HG03520 (cell line): ENCODE measurements at regions not wholly inside any gene's neighbourhood (a gene's known extent, or its start where the extent isn't known, plus 50 kb on each side); places are given as distances from the start of the nearest gene placed in this dataset.
"Not testable (repeated sequence)": the region's sequence is repeated elsewhere in the genome, so short reads cannot be mapped to it uniquely, and the experiment has no call there.

Source experiments
- ATAC-seq: cut with Tn5 transposase; IDR thresholded peaks from one replicate; pipeline ENCODE4 v1.9.1; 2021; ENCODE audit warnings: mild to moderate bottlenecking, moderate library complexity; ENCODE audit not compliant: unreplicated experiment

DNA sequence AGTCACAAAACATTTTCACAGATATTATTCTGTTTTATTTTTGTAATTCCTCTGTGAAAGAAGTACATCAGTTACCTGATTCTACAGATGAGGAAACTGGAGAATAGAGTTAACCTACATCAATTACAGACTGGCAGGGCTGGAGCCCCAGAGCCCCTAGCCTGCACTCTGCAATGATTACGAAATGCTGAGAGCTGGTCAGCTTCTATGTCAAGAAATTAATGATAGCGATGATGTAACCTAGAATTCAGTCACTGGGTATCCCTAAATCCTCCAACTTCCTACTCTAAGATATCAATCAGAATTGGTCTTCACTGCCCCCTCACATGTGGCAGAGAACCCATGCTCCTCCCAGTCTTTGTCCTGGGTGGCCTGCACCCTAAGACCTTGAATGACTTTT, 273.5 kb upstream of the PLET1 start:
- ATAC-seq: no peak

GRCh38 chr11:112537026-112537425, 276.4 kb upstream of the PLET1 start:
- ATAC-seq: no peak

GRCh38 chr11:112537846-112538330, 277.2 kb upstream of the PLET1 start:
- ATAC-seq: no peak

DNA sequence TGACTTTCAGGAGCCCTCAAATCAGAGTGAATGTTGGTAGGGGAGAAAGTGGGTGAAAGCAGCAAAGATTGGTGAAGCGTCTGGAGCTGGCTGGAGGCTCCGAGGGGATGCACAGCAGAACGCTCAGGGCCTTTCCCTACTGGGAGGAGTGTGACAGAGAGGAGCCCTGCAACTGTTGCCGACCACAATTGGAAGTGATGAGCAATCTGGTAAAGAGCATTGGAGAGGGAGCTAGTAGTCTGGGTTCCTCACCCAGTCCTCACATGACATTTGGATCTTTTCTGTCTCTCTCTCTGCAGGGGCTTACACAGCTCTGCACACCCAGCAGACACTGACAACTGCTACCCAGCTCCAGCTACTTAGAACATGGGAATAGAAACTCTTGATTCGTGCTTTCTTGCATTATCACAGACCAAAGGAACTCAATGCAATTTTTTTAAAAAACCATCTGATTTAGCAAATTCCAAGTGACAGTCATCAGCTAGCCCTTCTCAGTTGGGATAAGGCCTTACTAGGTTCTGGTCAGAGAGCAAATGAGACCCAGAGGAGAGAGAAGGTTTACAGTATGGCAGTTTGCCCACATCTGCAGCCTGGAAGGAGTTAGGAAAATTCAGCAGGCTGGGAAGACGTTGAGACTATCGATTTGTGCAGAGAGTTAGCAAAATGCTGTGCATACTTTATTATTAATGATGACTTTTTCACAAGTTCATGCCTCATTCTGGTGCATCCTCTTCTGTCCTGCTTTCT, 278.0 kb upstream of the PLET1 start:
- no peak for ATAC-seq

DNA sequence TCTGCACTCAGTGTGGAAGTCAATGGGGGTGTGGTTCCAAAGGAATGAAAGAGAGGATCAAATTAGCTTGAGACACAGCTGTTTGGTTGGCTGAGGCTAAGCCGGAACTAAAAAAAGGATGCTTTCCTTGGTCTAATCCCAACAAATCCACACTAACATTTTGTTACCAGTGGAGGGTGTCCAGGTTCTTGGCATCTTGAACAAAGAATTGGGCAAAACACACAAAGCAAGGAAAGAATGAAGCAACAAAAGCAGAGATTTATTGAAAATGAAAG, 278.6 kb upstream of the PLET1 start:
- not testable (repeated sequence) for ATAC-seq

- no peak for ATAC-seq
Measured at GRCh38 chr11:112539741-112540140, 279.1 kb upstream of the PLET1 start.

GRCh38 chr11:112540261-112540660, 279.6 kb upstream of the PLET1 start:
- no peak for ATAC-seq

- ATAC-seq: no peak
Measured at GRCh38 chr11:112541140-112542046, 280.7 kb upstream of the PLET1 start.

DNA sequence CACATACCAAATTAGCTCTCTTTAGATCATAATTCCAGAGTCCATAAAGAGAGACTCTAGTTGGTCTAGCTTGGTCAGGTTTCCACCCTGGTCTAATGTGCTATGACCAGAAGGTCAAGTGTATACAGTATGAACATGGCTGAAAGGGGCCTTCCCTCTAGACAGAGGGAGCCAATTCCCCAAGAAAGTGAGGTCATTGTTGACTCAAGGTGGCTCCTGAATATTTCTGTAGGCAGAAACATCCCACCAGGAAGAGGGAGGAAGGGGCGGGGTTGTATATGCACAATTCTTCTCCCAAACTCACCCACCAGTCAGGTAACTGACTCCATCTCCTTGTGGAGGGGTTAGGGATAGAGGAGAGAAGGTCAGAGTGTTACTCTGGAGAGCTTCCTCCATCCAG, 281.8 kb upstream of the PLET1 start:
- ATAC-seq: no peak

DNA sequence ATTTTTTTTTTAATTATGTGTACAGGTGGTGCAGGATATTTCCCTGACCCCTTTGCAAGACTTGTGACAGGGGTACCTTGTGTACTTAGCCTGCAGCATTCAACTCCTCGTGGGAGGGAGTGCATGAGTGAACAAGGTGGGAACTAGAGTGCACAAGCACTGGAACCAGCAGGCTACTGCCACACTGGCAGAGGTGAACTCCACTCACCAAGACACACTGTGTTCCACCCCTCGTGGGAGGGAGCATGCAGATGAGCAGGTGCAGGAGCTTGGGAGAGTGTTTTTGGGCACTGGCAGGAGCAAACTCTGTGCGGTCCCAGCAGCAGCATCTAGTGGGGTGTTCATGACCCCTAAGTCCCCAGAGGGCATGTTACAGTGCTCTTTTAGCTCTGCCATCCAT, 282.7 kb upstream of the PLET1 start:
- ATAC-seq: no peak

DNA sequence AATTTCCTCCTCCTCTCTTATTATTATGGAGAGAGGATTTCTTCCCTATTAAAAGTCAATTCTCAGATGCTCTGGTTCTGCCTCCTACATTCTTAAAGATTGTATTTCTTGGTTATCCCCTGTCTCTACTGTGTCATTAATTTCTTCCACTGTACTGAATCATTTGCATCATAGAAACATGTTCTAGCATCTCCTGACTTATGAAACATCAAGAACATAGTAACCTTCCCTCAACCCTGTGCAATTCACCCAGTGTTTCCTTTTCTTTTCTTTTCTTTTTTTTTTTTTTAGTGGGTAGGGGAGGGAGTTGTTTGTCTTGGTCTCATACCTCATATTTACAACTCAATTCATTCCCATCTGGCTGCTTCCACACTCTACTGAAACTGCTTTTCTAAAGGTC, 288.0 kb upstream of the PLET1 start:
- no peak for ATAC-seq

DNA sequence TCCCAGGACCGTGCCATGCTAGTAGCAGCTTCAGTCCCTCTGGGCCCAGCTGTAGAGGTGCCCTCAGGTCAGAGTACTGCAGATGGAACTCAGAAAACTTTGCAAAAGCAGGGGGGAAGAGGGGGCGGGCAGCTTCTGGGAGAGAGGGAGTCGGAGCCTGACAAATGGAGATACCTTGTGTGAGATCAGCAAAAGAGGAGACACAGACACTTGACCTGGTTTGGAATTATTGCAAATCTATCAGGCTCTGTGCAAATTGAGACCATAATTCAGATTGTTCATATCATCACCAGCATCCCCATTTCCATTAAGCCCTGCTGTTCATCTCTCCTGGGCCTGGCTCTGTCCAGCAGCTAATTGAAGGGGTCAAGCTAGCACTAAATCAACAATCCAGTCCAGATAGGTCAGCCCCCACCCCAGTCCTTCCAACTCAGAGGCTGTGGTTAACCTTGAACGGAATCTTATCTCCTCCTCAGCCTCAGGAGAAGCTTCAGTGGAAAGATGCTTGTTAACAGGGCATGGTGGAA, 292.6 kb upstream of the PLET1 start:
- ATAC-seq: no peak

DNA sequence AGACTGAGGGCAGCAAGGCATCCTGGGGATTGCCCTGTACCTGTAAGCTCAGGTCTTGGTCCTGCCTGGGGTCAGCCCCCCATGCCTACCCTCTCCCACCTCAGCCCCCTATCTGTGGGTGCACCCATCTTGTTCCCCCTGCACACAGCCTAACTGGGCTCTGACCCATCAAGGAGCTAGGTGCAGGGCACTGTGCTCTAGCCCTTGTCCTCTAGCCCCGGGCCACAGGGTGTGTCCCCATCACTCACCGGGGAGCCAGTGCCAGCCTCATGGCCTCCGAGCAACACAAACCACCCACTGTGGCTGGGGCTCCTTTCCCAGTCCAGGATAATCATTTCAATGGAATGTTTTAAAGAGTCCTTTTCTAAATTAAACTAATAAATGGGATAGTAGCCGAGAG, 293.9 kb upstream of the PLET1 start:
- no peak for ATAC-seq

DNA sequence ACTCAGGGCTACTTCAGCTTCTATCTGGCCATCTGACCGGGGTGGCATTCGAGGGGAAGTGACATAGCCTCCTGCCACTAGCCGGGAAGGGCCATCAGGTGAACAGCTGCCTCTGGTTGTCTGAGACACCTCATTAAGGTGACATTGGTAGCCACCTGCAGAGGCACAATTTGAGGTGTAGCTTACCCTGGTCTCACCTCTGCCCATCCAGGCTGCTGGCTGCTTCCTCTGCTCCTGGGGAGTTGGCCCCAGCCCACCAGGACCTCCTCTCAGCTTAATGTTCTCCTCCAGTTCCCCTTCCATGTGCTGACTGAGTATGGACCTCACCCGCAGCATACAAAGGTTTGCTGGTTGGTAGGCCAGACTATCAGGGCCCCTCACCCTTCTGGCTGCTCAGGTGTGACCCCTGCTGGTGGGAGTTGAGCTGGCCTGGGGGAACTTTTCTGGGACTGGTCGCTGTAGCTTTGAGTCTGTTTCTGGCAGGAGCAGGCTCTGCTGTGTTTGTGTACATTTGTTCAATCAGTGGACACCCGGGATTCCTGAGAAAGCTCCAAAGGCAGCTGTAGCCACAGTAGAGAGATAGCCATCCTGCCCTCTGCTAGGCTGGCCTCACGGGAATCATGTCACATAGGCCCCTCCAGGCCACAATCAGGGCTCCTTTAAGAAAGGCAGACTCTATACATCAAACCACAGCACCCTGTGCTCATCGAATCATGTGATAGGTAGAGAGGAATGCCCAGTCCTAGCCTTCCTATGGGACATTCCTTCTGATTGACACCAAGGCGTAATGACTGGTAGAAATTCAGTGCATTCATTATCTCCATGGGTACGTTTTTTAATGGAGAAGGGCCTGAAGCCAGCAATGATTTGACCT, 295.1 kb upstream of the PLET1 start:
- no peak for ATAC-seq

DNA sequence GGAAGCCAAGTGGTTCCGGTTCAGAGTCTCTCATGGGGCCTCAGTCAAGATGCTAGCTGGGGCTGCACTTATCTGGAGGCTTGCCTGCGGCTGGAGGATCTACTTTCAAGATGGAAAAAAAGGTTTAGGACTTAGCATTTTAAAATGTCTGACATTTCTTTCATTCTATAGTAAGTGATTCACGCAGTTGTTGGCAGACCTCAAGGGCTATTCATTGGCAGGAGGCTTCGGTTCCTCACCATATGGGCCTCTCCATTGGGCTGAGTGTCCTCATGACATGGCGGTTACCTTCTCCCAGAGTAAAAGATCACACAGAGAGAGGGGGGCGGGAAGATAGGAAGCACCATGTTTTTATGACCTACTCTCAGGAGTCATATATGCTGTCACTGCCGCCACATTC, 298.0 kb upstream of the PLET1 start:
- no peak for ATAC-seq

- ATAC-seq: no peak
Measured at GRCh38 chr11:112563808-112564207, 303.1 kb upstream of the PLET1 start.

GRCh38 chr11:112564228-112564955, 303.7 kb upstream of the PLET1 start:
- no peak for ATAC-seq

- no peak for ATAC-seq
Measured at GRCh38 chr11:112565551-112565950, 304.9 kb upstream of the PLET1 start.

DNA sequence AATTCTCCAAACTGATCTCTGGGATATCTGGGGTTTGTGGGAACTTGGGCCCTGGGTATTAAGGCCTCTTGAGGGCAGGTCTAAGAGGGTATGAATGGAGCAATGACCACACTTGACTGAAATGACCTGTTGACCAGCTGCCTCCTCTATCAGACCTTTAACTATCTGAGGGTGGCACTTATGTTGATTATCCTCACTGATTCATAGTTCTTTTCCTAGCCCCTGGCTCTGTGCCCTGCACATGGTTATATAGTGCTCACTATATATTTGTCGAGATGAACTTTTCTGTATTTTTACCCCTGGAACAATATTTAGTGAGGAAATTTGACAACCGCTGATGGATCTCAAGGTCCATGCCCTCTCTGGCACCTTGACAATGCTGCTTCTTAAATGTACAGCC, 305.5 kb upstream of the PLET1 start:
- ATAC-seq: no peak

DNA sequence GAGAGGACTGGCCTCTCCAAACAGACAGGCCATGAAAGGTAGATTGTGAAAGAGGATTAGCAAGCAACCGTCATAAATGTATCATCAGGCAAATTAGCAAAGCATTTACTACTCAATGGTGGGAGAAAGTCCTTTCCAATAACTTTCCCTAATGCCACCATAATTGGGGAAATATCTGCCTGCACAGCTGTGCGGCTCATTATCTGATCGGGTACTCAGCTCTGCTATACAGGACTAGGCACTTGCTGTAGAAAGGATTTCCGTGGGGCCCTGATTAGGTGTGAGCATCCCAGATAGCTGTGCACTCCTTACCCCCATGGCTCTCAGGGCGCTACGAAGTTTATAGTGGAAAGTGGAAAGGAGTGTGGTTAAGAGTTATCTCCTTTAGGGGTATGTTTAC, 309.7 kb upstream of the PLET1 start:
- ATAC-seq: no peak
